Transverse colon (tissue), 4 donors: ENCODE measurements at regions not wholly inside any gene's neighbourhood (a gene's known extent, or its start where the extent isn't known, plus 50 kb on each side); places are given as distances from the start of the nearest gene placed in this dataset.

Experiments
- DNase-seq: peaks from one replicate; pipeline ENCODE4 v3.0.0-alpha.2; 2019
- H3K27ac ChIP-seq, 4 donors: fragments of 200-600 bp; sonication (generic); 2 replicates each; pipeline ENCODE4 v1.5.1; 2016 to 2018; ENCODE audit warnings: inconsistent platforms in 4 of 4
- H3K27me3 ChIP-seq: fragments of 200-600 bp; sonication (generic); 2 replicates; pipeline ENCODE4 v1.5.1; 2017; ENCODE audit warnings: inconsistent platforms
- H3K36me3 ChIP-seq, 4 donors: fragments of 200-600 bp; sonication (generic); 2 replicates each; pipeline ENCODE4 v1.5.1; 2017 to 2019; ENCODE audit warnings: inconsistent platforms in 4 of 4
- H3K4me1 ChIP-seq, 4 donors: fragments of 200-600 bp; sonication (generic); 2 replicates each; pipeline ENCODE4 v1.5.1; 2017 to 2020; ENCODE audit warnings: inconsistent platforms in 4 of 4
- H3K4me3 ChIP-seq, 4 donors: fragments of 200-600 bp; sonication (generic); 1 replicate in 1 of 4; 2 replicates in 3 of 4; pipeline versions ENCODE4 v1.5.1 to v1.6.1; 2017 to 2019; ENCODE audit warnings: inconsistent platforms in 4 of 4
- H3K9me3 ChIP-seq, 2 donors: fragments of 200-600 bp; sonication (generic); 2 replicates each; pipeline ENCODE4 v1.5.1; 2017 to 2019; ENCODE audit warnings: inconsistent platforms in 2 of 2
- CTCF ChIP-seq, 5 experiments: fragments of 200-600 bp in 3 of 5; fragments of 450-650 bp in 2 of 5; sonication (generic) in 3 of 5; IDR thresholded peaks; 1 replicate in 2 of 5; 2 replicates in 3 of 5; pipeline ENCODE4 v1.5.1; 2016 to 2017; ENCODE audit warnings: antibody characterized with exemption in 5 of 5, inconsistent platforms in 3 of 5, mild to moderate bottlenecking in 2 of 5, moderate library complexity in 1 of 5
- EP300 ChIP-seq: sonication (generic); formaldehyde crosslinking; IDR thresholded peaks from one replicate; pipeline ENCODE4 v1.6.1; 2017; ENCODE audit warnings: antibody characterized with exemption, low read depth
- POLR2A ChIP-seq: fragments of 450-650 bp; IDR thresholded peaks from one replicate; pipeline ENCODE4 v1.6.1; 2016; ENCODE audit warnings: antibody characterized with exemption, mild to moderate bottlenecking, moderate library complexity
- POLR2AphosphoS5 ChIP-seq, 3 donors: sonication (generic); formaldehyde crosslinking; IDR thresholded peaks; one replicate each; pipeline ENCODE4 v1.6.1; 2016; ENCODE audit warnings: antibody characterized with exemption in 3 of 3
- WGBS, 2 donors: methylation state at CpG; one replicate each; pipeline ENCODE4 v1.1.5; 2018; ENCODE audit warnings: low coverage in 1 of 2; 5-methylcytosine and 5-hydroxymethylcytosine counted together
- in situ Hi-C, 4 donors: fragments of 200-750 bp; cut with MboI; loops; one replicate each; pipeline versions ENCODE4 v1.15.0 to v1.15.1; 2017; ENCODE audit warnings: low sequenced_read_pairs in 3 of 4, low pct_ligation_motif_present in 1 of 4, low pct_unique_long_range_greater_than_20kb in 1 of 4
- intact Hi-C: fragments of 100-400 bp; cut with DNase I; formaldehyde crosslinking; loops from one replicate; pipeline ENCODE4 v1.15.1; 2023; ENCODE audit warnings: low total_unique reads

- no peaks in the 10 kb centered on the region for H3K36me3 ChIP-seq
- intact Hi-C loops, result no loop called here
- TF ChIP-seq CTCF (IDR thresholded peaks at IDR 0.05) (no peak), POLR2AphosphoS5 (IDR thresholded peaks at IDR 0.05) (no peak), EP300 (no peak), POLR2A (no peak)
- no peaks in the 10 kb centered on the region for H3K4me1 ChIP-seq
- 79 to 83% methylated on average over 4 of the region's 4 CpGs for WGBS, 2 donors
- H3K27ac ChIP-seq, result no peak overlapping the region
- H3K27me3 ChIP-seq, result no peaks in the 10 kb centered on the region
- no peaks in the 10 kb centered on the region for H3K9me3 ChIP-seq
- no peak for DNase-seq
- H3K4me3 ChIP-seq, result no peak overlapping the region
- in situ Hi-C loops, result loop anchor here in 2 of 4 donors (25.0 kb wide), 2 partner anchors 592 to 767 kb away; no protein-coding TSS in a partner anchor
Observed at GRCh38 chr2:228653884-228654283, 472.4 kb upstream of the SPHKAP start.

- Histone ChIP-seq H3K4me1 (no peaks in the 10 kb centered on the region), H3K27ac (no peak overlapping the region), H3K9me3 (no peaks in the 10 kb centered on the region), H3K27me3 (no peaks in the 10 kb centered on the region), H3K4me3 (no peak overlapping the region), H3K36me3 (no peaks in the 10 kb centered on the region)
- TF ChIP-seq POLR2A, result no peak
- TF ChIP-seq EP300, result no peak
- no peak for TF ChIP-seq POLR2AphosphoS5 (IDR thresholded peaks at IDR 0.05)
- no peak for TF ChIP-seq CTCF (IDR thresholded peaks at IDR 0.05)
- 72 to 77% methylated on average over 3 of the region's 3 CpGs for WGBS, 2 donors
- intact Hi-C loops, result no loop called here
- no peak for DNase-seq
- in situ Hi-C loops, result loop anchor here in 2 of 4 donors (25.0 kb wide), 2 partner anchors 590 to 765 kb away; no protein-coding TSS in a partner anchor
Observed at GRCh38 chr2:228652366-228652765, 470.9 kb upstream of the SPHKAP start.

GRCh38 chr2:228649876-228650275, 468.4 kb upstream of the SPHKAP start:
- no peaks in the 10 kb centered on the region for H3K9me3 ChIP-seq
- no peaks in the 10 kb centered on the region for H3K27me3 ChIP-seq
- H3K27ac ChIP-seq, result no peak overlapping the region
- no peaks in the 10 kb centered on the region for H3K36me3 ChIP-seq
- H3K4me1 ChIP-seq, result no peaks in the 10 kb centered on the region
- WGBS, 2 donors, result 65 to 74% methylated on average over 2 of the region's 2 CpGs
- no peak overlapping the region for H3K4me3 ChIP-seq
- in situ Hi-C loops (loop anchor here in 2 of 4 donors (25.0 kb wide), 2 partner anchors 588 to 763 kb away; no protein-coding TSS in a partner anchor), intact Hi-C loops (no loop called here)
- no peak for TF ChIP-seq POLR2AphosphoS5 (IDR thresholded peaks at IDR 0.05)
- TF ChIP-seq POLR2A, result no peak
- TF ChIP-seq CTCF (IDR thresholded peaks at IDR 0.05), result no peak
- TF ChIP-seq EP300, result no peak
- DNase-seq, result no peak

- no peak for DNase-seq
- no peaks in the 10 kb centered on the region for H3K4me1 ChIP-seq
- no peak overlapping the region for H3K27ac ChIP-seq
- in situ Hi-C loops (no loop called here), intact Hi-C loops (no loop called here)
- H3K9me3 ChIP-seq, result no peaks in the 10 kb centered on the region
- no peaks in the 10 kb centered on the region for H3K27me3 ChIP-seq
- no peak overlapping the region for H3K4me3 ChIP-seq
- TF ChIP-seq CTCF (IDR thresholded peaks at IDR 0.05) (no peak), EP300 (no peak), POLR2AphosphoS5 (IDR thresholded peaks at IDR 0.05) (no peak), POLR2A (no peak)
- no peaks in the 10 kb centered on the region for H3K36me3 ChIP-seq
- 57 to 74% methylated on average over 2 of the region's 2 CpGs for WGBS, 2 donors
Observed at GRCh38 chr2:228649447-228649846, 468.0 kb upstream of the SPHKAP start.
